HG03342 (cell line): ENCODE measurements at regions not wholly inside any gene's neighbourhood (a gene's known extent, or its start where the extent isn't known, plus 50 kb on each side); places are given as distances from the start of the nearest gene placed in this dataset.
"Not testable (repeated sequence)": the region's sequence is repeated elsewhere in the genome, so short reads cannot be mapped to it uniquely, and the experiment has no call there.

Experiments
- ATAC-seq: cut with Tn5 transposase; IDR thresholded peaks from one replicate; pipeline ENCODE4 v1.9.1; 2021; ENCODE audit warnings: mild to moderate bottlenecking, moderate library complexity; ENCODE audit not compliant: unreplicated experiment

DNA sequence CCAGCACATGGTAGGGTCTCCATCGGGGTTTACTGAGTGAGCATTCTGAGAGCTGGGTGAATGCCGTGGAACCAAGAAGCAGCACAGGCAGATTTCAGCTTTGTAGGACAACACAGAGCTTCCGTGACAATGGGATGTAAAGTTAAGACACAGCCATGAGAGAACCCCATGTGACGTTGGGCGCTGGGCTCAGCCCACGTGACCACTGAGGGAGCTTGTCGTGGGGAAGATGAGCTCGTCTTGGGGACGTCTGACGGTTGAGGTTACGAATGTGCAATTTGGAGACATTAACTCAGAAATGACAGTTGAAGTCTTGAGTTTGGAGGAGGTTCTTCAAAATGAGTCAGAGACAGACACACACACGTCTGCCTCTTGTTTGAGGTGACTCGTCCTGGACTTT is 51.5 kb upstream of the MUC20 start:
- ATAC-seq = not testable (repeated sequence)

- ATAC-seq = not testable (repeated sequence)
These were observed 52.5 kb upstream of the MUC20 start for GRCh38 chr3:195668131-195668766.

GRCh38 chr3:195665311-195665710 is 55.5 kb upstream of the MUC20 start:
- not testable (repeated sequence) for ATAC-seq

DNA sequence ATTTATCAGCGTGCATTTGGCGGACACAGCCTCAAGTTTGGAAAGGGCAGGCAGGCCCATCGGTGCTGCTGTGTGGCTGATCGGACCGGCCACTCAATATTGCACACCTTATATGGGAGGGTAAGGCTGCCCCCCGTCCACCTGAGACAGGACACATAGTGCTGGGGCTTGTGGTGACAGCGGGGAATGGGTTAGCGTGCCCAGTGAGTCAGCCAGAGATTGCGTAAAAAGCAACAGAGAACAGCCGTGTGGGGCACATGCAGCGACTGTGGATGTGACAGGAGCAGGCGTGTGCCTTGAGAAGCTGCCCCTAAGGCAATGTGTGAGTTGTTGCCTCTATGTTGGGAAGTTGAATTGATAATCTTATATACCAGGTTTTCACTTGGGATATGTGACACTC is 56.6 kb upstream of the MUC20 start:
- ATAC-seq = not testable (repeated sequence)

DNA sequence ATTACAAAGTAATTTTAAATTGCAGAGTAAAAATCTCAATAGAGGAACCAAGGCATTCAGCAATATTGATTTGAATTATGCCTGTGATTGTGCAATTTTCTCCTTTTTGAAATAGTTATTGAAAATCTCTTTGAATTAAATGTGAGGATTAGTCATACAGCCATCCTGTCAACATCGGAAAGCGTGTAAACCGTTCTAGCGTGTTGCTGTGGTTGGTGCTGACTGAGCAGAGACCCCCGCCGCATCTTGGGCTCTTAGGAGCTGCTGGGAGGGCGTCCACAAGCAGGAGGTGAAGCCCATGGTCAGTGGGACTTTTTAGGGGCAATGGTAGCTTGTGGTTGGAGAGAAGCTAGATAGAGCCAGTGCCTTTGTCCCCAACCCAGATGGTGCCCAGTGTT is 61.6 kb upstream of the MUC20 start:
- ATAC-seq = not testable (repeated sequence)

DNA sequence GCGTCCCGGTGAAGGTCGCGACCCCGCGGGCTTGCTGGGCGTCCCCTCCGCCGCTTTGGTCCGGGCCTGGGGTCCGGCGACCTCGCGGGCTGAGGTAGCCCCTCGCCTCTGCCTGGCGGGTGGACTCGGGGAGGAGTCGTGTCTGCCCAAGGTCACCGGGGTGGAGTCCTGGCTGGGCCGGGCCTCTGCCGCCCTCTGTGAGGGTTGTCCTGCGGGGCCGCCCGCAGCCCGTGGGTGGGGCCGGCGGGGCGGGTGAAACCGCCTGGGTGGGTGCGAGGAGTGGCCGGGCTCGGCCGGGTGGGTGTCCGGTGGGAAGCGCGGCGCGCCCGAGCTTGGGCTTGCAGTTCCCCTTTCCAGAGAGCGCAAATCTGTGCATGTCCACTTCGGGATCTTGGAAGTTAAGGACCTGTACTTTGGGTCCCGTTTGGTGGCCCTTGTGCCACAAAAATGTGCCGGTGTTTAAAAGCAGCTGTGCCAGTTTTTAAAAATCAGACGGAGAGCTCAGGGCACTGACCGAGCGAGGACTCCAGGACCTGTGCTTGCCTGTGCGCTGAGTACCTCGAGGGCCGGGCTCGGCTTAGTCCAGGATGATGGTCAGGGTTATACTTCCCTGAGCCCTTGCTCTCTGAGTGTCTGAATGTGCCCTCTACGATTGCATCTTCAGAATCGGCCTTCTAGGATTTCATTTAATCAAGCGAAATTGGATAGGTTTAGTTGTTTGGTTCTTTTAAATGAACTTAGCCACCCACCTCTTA is 62.2 kb upstream of the MUC20 start:
- ATAC-seq = peak; percentile 15

DNA sequence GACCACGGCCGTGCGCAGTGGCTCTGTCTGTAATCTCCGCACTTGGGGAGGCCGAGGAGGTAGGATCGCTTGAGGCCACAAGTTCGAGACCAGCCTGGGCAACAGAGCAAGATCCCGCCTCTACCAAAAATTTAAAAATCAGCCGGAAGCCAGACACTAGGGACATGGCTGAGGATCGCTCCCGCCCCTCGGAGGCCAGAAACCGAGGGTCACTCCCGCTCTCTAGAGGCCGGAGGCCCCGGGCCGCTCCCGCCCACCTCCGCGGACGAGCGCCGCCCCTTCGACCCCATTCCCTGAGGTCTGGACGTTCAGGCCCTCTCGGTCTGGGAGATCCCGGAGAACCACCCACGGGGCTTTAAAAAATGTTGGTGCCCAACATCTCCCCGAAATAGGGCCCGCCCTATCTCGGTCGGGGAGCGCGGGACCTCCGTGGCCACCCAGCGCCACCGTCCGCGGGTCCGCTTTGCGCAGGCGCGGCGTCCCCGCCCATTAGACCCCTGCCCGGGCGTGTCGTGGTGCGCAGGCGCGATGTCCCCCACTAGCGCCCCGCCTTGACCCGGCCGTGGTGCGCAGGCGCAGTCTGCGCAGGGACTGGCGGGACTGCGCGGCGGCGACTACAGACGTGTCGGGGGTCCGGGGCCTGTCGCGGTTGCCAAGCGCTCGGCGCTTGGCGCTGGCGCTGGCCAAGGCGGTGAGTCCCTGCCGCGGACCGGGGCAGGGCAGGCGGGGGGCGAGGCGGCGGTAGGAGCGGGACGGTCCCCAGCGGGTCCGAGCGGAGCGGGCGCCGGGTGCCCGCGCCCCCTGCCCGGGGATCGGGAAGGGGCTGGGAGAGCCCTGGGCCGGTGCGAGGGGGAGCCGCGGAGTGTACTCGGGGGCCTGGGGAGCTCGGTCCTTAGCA is 63.1 kb upstream of the MUC20 start:
- peak; percentile 74 for ATAC-seq

GRCh38 chr3:195656091-195656490 is 64.7 kb upstream of the MUC20 start:
- ATAC-seq = not testable (repeated sequence)

GRCh38 chr3:195654746-195655145 is 66.0 kb upstream of the MUC20 start:
- not testable (repeated sequence) for ATAC-seq

- not testable (repeated sequence) for ATAC-seq
These were observed 66.6 kb upstream of the MUC20 start for GRCh38 chr3:195654138-195654537.

- ATAC-seq = not testable (repeated sequence)
These were observed 67.1 kb upstream of the MUC20 start for GRCh38 chr3:195653641-195654040.

DNA sequence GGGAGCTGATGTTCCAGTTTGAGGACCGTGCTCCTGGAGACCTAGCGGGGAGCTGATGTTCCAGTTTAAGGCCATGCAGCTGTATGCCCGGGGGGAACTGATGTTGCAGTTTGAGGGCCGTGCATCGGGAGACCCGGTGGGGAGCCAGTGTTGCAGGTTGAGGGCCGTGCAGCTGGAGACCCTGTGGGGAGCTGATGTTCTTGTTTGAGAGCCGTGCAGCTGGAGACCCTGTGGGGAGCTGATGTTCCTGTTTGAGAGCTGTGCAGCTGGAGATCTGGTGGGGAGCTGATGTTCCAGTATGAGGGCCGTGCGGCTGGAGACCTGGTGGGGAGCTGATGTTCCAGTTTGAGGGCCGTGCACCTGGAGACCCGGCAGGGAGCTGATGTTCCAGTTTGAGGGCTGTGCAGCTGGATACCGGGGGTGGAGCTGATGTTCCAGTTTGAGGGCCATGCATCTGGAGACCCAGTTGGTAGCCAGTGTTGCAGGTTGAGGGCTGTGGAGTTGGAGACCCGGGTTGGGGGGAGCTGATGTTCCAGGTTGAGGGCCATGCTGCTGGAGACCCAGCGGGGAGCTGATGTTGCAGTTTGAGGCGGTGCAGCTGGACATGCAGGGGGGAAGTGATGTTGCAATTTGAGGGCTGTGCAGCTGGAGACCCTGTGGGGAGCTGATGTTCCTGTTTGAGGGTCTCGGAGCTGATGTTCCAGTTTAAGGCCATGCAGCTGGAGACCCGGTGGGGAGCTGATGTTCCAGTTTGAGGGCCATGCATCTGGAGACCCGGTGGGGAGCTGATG is 64.4 kb upstream of the APOD start:
- not testable (repeated sequence) for ATAC-seq

DNA sequence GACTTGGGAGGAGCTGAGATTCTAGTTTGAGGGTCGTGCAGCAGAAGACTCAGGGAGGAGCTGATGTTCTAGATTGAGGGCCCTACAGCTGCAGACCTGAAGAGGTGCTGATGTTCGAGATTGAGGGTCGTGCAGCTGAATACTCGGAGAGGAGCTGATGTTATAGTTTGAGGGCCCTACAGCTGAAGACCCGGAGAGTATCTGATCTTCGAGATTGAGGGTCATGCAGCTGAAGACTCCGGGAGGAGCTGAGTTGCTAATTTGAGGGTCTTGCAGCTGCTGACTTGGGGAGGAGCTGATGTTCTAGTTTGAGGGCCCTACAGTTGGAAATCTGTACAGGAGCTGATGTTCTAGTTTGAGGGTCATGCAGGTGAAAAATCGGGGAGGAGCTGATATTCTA is 62.1 kb upstream of the APOD start:
- ATAC-seq = not testable (repeated sequence)

DNA sequence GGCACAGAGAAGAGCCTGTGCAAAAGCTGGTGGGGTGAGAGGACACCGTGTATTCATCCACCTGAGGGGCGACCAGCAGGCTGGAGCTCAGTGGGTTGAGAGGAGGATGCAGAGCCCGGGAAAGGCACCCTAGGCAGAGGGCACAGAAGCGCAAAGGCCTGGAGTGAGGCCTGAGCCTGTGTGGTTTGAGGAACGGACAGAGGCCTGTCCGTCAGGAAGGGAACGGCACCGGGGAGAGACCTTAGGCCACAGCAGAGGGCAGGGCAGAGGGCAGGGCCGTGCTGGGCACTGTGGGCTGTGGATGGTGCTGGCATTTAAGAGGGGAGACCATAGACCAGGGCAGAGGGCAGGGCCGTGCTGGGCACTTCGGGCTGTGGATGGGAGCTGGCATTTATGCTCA is 59.5 kb upstream of the APOD start:
- ATAC-seq = not testable (repeated sequence)

GRCh38 chr3:195642311-195642710 is 58.6 kb upstream of the APOD start:
- not testable (repeated sequence) for ATAC-seq

- not testable (repeated sequence) for ATAC-seq
These were observed 54.7 kb upstream of the APOD start for GRCh38 chr3:195638456-195638855.

DNA sequence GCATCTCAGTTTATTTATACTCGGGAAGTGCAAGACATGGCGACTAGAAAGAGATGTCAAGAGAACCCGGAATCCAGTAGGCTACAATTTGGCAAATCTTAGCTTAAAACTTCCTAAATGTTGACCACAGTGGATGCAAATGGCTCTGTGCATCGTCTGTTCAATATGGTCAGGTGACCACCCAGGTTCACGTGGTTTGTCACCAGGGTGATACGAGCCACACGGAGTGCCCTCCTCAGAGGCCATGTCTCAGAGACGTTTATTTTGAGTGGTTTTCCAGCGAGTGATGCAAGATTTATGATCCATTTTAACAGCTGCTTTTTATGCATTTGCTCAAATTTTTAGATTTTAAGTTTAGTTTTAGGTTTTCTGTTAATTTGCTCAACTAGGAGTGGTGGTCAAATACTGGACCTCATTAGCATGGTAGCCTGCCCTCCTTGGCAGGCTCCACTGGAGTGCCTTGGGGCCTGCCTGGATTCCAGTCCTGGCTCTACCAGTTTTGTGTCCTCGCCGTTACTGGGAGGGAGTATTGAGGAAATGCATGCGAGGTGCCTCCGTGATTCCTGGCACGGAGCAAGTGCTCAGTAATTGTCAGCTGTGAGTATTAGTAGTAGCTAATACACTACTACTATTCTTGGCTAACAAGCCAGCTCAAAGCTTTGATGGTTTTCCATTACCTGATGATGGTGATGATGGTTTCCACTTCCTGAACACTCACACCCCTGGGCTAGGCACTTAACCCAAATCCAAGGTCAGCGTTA is 53.9 kb upstream of the APOD start:
- ATAC-seq = not testable (repeated sequence)

- not testable (repeated sequence) for ATAC-seq
These were observed 53.3 kb upstream of the APOD start for GRCh38 chr3:195637011-195637410.

DNA sequence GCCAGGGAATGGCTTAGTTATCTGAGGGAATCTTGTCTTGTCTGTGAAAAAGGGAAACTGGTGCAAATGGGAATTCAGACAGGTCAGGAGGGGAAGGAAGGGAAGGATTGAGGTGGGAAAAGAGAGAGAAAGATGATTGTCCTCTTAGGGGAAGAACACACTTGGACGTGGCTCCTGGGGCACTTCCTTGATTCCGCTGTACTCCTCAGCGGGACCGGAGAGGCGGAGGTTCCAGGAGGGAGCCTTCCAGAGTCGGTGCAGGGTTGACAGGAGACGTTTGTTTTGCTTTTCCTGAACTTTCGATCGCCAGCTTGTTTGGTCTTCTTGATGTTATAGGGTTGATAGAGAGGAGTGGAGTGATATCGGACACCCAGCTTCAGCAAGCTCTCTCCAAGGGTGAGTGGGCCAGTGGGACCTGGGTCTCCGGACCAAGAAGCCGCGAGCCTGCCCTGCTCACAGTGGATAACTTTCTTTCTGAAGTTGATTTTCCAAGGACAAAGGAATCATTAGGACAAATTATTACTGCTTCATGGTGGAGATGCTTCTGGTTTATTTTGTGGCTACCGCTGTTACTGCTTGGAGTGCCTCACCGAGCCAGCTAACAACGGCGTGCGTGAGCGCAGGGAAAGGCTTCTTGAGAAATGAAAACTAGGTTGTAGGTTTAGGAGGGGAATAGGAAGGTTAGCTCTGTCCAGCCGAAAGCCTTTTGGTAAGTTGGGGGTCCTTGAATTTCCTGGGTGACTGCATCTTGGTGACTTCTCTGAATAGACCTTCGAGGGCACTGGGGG is 52.4 kb upstream of the APOD start:
- not testable (repeated sequence) for ATAC-seq
